A549 (cell line): ENCODE measurements at regions not wholly inside any gene's neighbourhood (a gene's known extent, or its start where the extent isn't known, plus 50 kb on each side); places are given as distances from the start of the nearest gene placed in this dataset.

Source experiments
- CTCF ChIP-seq: fragments of >200 bp; sonication (Bioruptor Twin); formaldehyde crosslinking; IDR thresholded peaks from 3 replicates; pipeline ENCODE4 v1.5.1; 2016
- EP300 ChIP-seq, 2 experiments: fragments of >200 bp; sonication (Bioruptor Twin); formaldehyde crosslinking; IDR thresholded peaks; 2 replicates in 1 of 2; 3 replicates in 1 of 2; pipeline ENCODE4 v1.6.1; 2016 to 2017
- RFX5 ChIP-seq: fragments of 450-650 bp; IDR thresholded peaks from 2 replicates; pipeline ENCODE4 v1.7.1; 2014; ENCODE audit warnings: antibody characterized with exemption, mild to moderate bottlenecking, moderate library complexity

GRCh38 chr2:129393816-129394215 lies 585.6 kb upstream of the RAB6C start:
- TF ChIP-seq CTCF (no peak), EP300 (IDR thresholded peaks at IDR 0.05) (no peak), RFX5 (no peak)
